ENCODE measurements at regions not wholly inside any gene's neighbourhood (a gene's known extent, or its start where the extent isn't known, plus 50 kb on each side); places are given as distances from the start of the nearest gene placed in this dataset.

- no peak for TF ChIP-seq CTCF (IDR thresholded peaks at IDR 0.05)
- TF ChIP-seq ZFX (IDR thresholded peaks at IDR 0.05; ENCODE audit: borderline replicate concordance) = no peak
Observed at GRCh38 chr7:131027287-131027773, 293.3 kb upstream of the KLF14 start.

All from 22Rv1 (cell line).